ENCODE measurements at regions not wholly inside any gene's neighbourhood (a gene's known extent, or its start where the extent isn't known, plus 50 kb on each side); places are given as distances from the start of the nearest gene placed in this dataset.

- peaks cover 0 to 2% (median 0%) of the 10 kb centered on the region in 7 donors for H3K9me3 Mint-ChIP-seq
- intact Hi-C loops (cut with micrococcal nuclease) = no loop called here
Measured at GRCh38 chr1:56300836-56301235, 278.5 kb downstream of the PLPP3 start.

GRCh38 chr1:56298866-56299265 lies 280.5 kb downstream of the PLPP3 start:
- H3K27me3 ChIP-seq (ENCODE audit: control insufficient read depth in 2 of 2, insufficient read depth in 2 of 2, low read length in 2 of 2) = no peaks in the 10 kb centered on the region
- no peak overlapping the region for H3K4me2 ChIP-seq (replicated peaks; ENCODE audit: extremely low read depth, low read length, poor library complexity, severe bottlenecking)
- H3K36me3 ChIP-seq (replicated peaks in 1 of 2; ENCODE audit: control insufficient read depth in 1 of 2, insufficient read depth in 2 of 2, low read length in 2 of 2) = no peaks in the 10 kb centered on the region
- peaks cover 10 to 12% of the 10 kb centered on the region in 2 donors for H3K4me1 ChIP-seq (ENCODE audit: control insufficient read depth in 1 of 2, insufficient read depth in 2 of 2, low read length in 2 of 2)
- DNase-seq = no peak
- peaks cover 0 to 4% (median 0%) of the 10 kb centered on the region in 7 donors for H3K9me3 Mint-ChIP-seq
- H3K27ac Mint-ChIP-seq = no peak overlapping the region
- 87% methylated on average over 2 of the region's 2 CpGs for WGBS (ENCODE audit: insufficient coverage)
- no peaks in the 10 kb centered on the region for H3K79me2 ChIP-seq (ENCODE audit: insufficient read depth, low read length)
- H3K4me1 Mint-ChIP-seq = peaks cover 17% of the 10 kb centered on the region
- no peaks in the 10 kb centered on the region for H3K36me3 Mint-ChIP-seq
- no peak overlapping the region for H3K4me3 ChIP-seq (replicated peaks in 1 of 3; ENCODE audit: low read depth in 2 of 3, low read length in 3 of 3)
- no peak overlapping the region for H3K27ac ChIP-seq (ENCODE audit: low read depth in 1 of 2, low read length in 2 of 2)
- H3K9ac ChIP-seq (ENCODE audit: insufficient read depth, low read length, poor library complexity, severe bottlenecking) = no peak overlapping the region
- no peak overlapping the region for H2AFZ ChIP-seq (ENCODE audit: insufficient read depth, low read depth, low read length, poor library complexity, severe bottlenecking)
- no peaks in the 10 kb centered on the region for H3K9me3 ChIP-seq (replicated peaks in 1 of 2; ENCODE audit: control insufficient read depth in 1 of 2, insufficient read depth in 1 of 2, low read length in 2 of 2)
- no peak for TF ChIP-seq CTCF (IDR thresholded peaks at IDR 0.05)
- no peaks in the 10 kb centered on the region for H4K20me1 ChIP-seq (ENCODE audit: insufficient read depth, low read length)
- H3K27me3 Mint-ChIP-seq (ENCODE audit: low read depth in 3 of 3) = peaks cover 0 to 6% (median 4%) of the 10 kb centered on the region in 3 donors
- intact Hi-C loops (cut with micrococcal nuclease) = no loop called here
- no peak overlapping the region for H3K4me3 Mint-ChIP-seq

More at GRCh38 chr1:56300836-56301235, 278.5 kb downstream of the PLPP3 start:
- Histone ChIP-seq H3K79me2 (ENCODE audit: insufficient read depth, low read length) (no peaks in the 10 kb centered on the region), H3K36me3 (replicated peaks in 1 of 2; ENCODE audit: control insufficient read depth in 1 of 2, insufficient read depth in 2 of 2, low read length in 2 of 2) (no peaks in the 10 kb centered on the region), H2AFZ (ENCODE audit: insufficient read depth, low read depth, low read length, poor library complexity, severe bottlenecking) (no peak overlapping the region), H3K9ac (ENCODE audit: insufficient read depth, low read length, poor library complexity, severe bottlenecking) (no peak overlapping the region), H3K27ac (ENCODE audit: low read depth in 1 of 2, low read length in 2 of 2) (no peak overlapping the region), H3K27me3 (ENCODE audit: control insufficient read depth in 2 of 2, insufficient read depth in 2 of 2, low read length in 2 of 2) (no peaks in the 10 kb centered on the region), H3K4me1 (ENCODE audit: control insufficient read depth in 1 of 2, insufficient read depth in 2 of 2, low read length in 2 of 2) (peaks cover 10 to 11% of the 10 kb centered on the region in 2 donors), H3K4me2 (replicated peaks; ENCODE audit: extremely low read depth, low read length, poor library complexity, severe bottlenecking) (no peak overlapping the region), H4K20me1 (ENCODE audit: insufficient read depth, low read length) (no peaks in the 10 kb centered on the region), H3K4me3 (replicated peaks in 1 of 3; ENCODE audit: low read depth in 2 of 3, low read length in 3 of 3) (no peak overlapping the region), H3K9me3 (replicated peaks in 1 of 2; ENCODE audit: control insufficient read depth in 1 of 2, insufficient read depth in 1 of 2, low read length in 2 of 2) (no peaks in the 10 kb centered on the region)
- Mint-ChIP-seq H3K4me3 (no peak overlapping the region), H3K27me3 (ENCODE audit: low read depth in 3 of 3) (peaks cover 0 to 5% (median 2%) of the 10 kb centered on the region in 3 donors), H3K27ac (no peak overlapping the region), H3K36me3 (no peaks in the 10 kb centered on the region), H3K4me1 (peaks cover 12% of the 10 kb centered on the region)
- WGBS (ENCODE audit: insufficient coverage) = 86% methylated on average over 1 of the region's 1 CpG
- no peak for TF ChIP-seq CTCF (IDR thresholded peaks at IDR 0.05)
- DNase-seq = no peak

All from CD14-positive monocyte (primary cell).